HG03095 (cell line): ENCODE measurements at regions not wholly inside any gene's neighbourhood (a gene's known extent, or its start where the extent isn't known, plus 50 kb on each side); places are given as distances from the start of the nearest gene placed in this dataset.

Experiments
- ATAC-seq: cut with Tn5 transposase; IDR thresholded peaks from one replicate; pipeline ENCODE4 v1.9.1; 2021; ENCODE audit warnings: moderate library complexity; ENCODE audit not compliant: unreplicated experiment

DNA sequence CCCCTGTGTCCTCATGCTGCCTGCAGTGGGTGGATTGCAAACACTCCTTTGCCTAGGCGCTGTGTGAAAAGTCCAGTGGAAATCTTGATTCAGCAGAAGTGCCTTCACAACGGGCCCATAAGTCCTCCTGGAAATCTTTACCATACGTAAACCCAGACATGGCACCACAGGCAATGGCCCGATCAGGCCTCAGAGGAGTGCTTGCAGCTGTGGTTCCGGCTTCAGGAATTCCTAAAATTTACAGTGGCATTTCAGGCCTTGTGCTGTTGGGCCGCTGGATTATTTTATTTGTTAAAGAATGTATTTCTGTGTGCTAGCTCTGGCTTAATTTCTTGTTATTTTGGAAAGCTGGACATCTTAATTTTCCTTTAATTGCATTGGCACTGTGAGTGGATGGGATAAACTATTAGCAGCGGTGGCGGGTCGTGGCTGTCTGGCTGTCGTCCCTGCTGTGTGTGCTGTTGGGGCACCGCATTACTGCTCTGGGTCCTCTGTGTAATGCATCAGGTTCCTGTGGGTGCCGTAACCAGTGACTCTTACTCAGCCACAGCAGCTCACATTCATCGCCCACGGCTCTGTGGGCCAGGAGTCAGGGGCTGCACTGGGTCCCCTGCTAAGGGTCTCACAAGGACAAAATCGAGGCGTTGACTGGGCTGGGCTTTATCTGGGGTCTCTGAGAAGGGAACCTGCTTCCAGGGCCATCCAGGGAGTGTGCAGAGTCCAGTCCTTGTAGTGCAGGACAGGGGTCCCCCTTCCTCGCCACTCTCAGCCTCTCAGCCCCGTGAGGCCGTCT lies 73.1 kb downstream of the RTP5 start:
- no peak for ATAC-seq

DNA sequence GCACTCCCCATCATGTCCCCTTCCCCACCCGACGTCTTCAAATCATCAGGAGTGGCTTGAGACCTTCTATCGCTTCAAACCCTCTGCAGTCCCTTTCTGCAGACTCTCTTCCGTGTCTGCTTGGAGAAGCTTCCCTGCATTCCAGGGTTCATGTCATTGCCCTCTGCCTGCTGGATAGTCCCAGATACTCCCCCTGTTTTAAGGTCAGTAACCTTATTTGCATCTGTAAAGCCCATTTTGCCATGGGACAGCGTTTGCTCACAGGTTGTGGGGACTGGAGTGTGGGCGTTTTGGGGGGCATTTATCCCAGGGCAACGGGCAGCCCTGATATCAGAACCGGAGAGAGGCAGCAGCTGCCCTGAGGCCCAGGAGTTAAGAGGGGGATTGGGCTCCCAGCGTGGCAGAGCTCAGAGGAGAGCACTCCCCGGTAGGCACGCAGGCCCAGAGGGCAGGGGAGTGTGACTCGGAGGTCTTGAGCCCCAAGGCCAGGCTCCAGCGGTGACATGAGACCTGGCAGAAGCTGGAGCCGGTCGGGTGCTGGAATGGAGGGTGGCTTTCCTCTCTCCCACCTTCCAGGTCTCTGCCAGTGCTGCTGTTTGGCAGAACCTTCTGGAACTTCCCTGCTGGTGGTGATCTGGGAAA lies 73.8 kb downstream of the RTP5 start:
- ATAC-seq: no peak

DNA sequence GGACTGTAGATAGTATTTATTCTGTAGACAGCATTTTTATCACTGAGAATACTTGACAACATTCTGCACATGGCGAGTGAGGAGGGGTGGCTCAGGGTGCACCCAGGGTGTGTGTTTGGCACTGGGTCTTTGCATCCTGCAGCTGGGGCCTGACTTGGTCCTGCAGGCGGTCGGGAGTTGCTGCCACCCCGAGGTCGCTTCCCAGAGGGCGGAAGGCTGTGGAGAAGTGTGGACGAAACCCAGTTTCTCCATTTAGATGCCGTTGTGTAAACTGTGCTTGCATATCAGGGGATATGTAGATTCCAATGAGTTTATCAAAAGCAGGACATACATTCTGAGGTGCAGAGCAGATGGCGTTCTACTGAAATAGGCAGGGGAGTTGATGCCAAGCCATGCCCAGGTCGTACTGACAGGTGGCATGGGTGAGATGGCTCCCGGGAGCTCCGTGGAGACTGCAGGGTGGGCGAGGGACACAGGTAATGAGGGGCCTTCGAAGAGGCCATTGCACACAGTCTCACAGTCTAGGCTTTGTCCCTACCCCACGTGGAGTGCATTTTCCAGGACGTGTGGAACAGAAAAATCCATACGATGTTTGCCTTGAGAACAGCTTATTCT lies 74.5 kb downstream of the RTP5 start:
- no peak for ATAC-seq

DNA sequence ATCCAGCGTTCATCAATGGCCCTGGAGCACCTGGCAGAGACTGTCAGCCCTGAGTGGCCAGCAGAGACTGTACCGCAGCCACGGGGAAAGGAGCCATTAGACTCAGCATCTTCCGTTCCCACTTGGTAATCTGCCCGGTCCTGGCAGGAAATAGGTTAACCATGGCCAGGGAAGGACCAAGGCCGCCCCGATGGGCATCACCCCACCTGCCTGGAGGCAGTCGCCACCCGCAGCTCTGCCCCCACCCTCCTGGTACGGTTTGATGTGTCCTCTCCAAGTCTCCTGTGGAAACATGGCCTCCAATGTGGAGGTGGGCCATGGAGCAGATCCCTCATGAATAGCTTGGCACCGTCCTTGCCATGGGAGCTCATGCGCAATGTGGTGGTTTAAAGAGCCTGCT lies 75.3 kb downstream of the RTP5 start:
- no peak for ATAC-seq

DNA sequence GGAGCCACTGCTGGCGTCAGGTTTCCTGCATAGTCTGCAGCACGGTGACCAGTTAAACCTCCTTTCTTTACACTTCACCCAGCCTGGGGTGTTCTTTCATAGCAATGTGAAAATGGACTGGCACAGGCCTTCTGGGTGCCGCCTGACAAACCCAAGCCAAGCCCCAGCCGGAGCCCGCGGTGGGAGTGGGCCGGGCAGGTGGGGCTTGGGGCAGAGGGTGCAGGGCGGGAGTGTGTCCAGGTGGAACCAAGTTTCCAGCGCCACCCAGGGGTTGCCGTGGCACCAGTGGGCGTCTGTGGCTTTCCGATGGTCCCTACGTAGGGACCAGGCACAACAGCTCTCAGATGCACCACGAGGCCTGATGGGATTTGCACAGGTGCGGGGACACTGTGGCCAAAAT lies 75.8 kb downstream of the RTP5 start:
- no peak for ATAC-seq

DNA sequence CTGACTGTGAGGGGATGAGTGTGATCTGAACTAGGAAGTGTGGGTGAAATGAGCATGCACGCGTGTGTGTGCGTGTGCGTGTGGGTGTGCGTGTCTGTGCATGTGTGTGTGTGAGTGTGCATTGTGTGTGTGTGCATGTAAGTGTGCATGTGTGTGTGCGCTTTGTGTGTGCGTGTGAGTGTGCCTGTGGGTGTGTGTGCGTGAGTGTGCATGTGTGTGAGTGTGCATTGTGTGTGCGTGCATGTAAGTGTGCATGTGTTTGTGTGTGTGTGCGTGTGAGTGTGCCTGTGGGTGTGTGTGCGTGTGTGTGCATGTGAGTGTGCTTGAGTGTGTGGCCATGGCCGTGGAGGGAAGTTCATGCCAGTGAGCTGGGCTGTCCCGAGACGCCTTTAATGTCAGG lies 76.3 kb downstream of the RTP5 start:
- ATAC-seq: no peak

DNA sequence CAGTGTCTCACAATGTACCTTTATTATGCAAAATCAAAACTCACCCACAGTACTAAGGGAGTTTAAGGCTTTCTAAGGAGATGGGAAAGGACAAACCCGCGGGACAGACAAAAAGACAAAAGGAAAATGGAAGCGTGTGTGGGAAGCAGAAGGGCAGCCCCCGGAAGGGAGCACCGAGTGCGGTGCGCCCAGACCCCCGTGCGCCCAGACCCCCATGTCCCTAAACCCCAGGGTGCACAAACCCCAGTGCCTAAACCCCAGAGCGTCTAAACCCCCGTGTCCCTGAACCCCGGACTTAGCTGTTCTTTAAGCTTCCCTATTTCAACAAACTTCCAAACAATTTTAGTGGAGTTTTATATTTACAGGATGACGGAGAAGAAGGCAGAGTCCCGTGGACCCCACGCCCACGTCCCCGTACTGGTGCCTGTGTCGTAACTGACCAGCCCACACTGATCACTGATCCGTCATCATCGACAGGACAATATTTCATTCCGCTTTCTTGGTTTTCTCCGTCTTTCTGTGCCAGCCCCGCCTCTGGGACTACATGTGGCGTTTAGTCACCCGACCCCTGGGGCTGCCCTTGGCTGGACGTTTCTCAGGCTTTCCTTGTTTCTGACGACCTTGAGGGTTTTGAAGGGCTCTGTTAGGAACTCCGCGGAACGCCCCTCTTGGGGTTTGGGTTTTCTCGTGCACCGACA lies 76.9 kb downstream of the RTP5 start:
- ATAC-seq: no peak

DNA sequence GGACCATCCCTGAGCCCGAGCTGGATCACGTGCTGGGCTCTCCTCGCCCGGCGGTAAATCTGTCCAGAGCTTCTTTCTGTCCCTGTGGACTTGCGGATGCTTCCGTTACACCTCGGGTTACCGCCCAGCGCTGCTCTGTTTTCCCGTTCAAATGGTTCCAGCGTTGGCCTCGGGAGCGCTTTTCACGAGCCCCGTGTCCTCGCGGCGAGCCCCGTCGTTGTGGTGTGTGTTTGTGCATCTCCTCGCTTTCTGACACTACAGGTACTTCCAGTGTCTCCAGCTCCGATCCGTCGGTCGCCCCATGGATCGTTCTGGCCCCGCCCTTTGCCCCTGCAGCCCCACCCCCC lies 77.4 kb downstream of the RTP5 start:
- ATAC-seq: no peak

DNA sequence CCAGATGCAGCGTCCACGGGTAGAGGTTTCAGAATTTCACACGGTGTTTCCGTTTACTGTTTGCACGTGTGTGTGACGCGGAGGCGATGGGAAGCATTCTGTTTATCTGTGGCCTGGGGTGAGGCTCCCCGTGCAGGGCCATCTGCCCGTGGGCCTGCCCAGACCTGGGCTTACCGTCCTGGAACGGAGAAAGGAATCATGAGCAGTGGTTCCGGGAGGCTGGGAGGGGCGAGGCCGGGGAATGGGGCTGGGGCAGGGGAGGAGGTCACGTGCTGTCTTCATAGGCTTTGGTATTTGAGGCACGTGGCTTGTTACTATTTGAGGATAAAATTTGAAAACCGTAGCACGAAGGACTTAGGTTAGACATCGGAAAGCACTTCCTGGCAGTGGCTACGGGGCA lies 77.9 kb downstream of the RTP5 start:
- ATAC-seq: no peak

DNA sequence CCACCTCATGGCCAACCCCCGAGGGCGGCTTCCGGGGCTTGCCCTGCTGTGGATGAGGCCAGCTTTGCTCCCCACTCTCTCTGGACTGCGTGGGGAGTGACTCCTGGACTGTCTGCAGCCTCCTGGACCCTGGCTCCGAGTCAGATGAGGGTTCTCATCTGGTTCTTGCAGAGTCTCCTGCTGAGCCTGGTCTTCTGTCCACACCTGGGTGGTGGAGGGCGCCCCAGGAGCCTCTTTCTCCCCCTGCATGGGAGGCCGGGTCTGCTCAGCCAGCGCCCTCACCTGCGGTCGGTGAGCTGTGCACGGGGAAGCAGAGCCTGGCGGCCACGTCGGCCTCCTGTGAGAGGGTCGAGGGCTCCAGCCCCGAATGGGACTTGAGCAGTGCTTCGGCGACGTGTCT lies 78.3 kb downstream of the RTP5 start:
- no peak for ATAC-seq

DNA sequence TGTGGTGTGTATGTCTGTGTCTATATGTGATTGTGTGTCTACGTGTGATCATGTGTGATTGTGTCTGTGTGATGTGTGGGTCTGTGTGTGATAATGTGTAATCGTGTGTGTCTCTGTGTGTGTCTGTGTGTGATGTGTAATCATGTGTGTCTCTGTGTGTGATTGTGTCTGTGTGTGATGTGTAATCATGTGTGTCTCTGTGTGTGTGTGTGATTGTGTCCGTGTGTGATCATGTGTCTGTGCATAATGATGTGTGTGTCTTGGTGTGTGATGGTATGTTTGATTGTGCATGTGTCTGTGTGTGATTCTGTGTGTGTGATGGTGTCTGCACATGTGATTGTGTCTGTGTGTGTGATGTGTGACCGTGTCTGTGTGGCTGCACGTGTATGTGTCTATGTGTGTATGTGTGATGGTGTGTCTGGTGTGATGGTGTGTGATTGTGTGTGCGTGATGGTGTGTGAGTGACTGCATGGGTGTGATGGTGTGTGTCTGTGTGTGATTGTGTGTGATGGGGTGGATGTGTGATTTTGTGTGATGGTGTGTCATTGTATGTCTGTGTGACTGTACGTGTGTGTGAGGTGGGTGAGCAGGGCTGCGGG lies 78.9 kb downstream of the RTP5 start:
- ATAC-seq: no peak

DNA sequence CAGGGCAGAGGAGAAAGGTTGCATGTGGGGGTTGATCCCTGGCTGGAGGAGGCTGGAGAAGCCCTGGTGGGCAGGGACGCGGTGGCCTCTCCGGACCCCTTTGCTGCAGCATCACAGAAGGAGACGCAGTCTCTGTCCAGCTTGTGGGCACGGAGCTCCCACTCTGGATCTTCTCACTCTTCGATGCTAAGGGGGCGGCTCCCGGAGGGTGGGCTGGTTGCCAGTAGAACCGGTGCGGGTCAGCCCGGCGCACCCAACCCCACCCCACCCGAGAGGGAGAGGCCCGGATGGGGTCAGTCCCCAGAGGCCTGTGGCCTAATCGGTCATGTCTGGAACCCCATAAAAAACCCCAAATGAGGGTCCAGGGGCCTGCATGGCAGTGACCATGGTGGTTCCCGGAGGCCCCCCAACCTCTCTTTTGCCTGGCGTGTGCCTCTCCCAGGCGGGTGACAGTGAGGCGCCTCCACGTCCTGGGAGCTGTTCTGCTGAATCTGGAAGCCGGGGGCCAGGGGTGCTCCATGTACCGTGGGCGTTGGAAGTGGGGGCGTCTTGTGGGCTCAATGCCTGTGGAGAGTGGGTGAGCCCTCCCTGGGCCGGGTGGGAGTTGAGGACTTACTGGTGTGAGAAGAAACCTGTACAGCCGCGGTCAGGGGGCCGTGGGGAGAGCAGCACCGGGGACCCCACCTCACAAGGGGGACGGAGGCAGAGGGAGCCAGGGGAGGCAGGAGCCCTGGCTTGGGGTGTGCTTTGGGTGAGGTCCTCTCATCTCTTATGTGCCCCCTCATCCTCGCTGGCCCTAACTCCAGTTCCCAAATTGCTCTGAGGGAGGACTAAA lies 79.6 kb downstream of the RTP5 start:
- no peak for ATAC-seq

DNA sequence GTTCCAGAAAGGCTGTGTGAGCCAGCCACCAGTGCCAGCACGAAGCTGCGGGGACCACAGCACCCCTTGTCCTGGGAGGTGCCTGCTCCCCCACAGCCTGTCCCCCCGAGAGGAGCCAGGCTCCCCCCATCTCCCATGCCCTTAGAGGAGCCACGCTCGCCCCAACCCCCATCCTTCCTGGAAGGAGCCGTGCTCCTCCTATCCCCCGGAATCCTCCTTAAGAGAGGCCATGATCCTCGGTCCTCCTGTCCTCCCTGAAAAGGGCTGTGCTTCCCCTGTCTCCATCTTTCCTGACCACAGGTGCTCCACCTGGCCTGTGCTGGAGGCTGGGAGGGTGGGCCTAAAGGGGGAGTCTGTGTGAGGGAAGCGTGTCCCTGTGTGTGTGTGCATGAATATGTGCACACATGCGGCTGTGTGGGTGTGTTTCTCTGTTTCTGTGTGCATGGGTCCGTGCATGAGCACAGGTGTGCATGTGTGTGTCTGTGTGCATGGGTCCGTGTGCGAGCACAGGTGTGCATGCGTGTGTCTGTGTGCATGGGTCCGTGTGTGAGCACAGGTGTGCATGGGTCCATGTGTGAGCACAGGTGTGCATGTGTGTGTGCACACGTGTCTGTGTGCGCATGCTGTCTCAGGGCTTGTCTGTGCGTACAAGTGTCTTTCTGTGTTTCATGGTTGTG lies 80.3 kb downstream of the RTP5 start:
- ATAC-seq: no peak

DNA sequence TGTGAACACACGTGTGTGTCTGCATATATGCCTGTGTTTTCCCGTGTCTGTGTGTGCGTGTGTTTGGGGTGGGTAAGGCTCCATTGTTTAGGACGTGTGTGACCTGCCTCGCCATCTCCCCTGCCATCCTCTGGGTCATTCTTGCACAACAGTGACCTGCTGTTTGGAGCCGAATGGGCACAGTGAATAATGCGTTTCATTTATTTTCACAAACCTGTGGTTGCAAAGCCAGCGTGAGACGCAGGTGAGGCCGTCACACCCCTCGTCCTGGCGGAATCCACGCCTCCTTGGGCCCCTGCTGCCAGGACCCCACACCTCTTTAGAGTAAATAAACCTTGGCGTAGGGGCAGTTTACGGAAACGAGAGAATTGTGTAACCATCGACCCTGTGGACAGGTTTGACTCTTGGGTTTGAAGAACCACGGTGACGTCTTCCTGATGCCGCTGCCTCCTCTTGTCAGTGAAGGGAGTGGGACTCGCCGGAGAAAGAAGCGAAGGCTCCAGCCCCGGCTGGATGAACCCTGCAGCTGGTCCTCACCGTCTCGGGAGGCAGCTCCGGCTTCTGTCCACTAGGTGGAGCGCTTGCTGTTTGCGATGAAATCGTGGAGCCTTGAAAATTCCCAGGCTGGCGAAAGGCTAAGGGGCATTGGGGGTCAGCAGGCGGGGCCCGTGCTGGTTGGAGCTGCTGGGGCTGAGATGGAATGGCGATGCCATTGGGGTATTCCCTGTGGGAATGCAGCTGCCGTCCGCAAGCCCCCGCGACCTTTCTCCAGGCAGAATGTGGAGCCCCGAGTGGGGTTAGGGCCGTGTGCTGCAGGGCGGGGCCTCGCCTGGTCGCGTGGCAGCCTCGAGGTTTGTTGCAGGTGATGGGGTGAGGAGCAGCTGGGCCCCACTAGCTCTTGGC lies 81.1 kb downstream of the RTP5 start:
- no peak for ATAC-seq

DNA sequence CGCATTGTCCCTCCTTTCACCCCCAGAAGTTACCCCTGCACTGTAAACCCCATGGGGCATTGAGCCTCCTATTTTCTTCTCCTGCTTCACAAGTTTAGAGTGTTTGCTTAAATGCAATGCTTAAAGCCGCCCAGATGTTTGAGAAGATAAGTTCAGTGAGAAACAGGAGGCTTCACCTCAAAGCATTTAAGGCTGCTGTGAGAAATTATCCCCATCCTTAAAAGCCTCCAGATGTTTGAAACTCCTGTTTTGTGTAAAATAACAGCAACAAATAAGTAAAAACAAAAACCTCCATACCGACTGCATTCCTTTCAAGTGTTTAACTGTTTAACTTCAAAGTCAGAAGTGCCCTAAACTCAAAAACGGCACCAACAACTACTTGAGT lies 81.8 kb downstream of the RTP5 start:
- no peak for ATAC-seq

DNA sequence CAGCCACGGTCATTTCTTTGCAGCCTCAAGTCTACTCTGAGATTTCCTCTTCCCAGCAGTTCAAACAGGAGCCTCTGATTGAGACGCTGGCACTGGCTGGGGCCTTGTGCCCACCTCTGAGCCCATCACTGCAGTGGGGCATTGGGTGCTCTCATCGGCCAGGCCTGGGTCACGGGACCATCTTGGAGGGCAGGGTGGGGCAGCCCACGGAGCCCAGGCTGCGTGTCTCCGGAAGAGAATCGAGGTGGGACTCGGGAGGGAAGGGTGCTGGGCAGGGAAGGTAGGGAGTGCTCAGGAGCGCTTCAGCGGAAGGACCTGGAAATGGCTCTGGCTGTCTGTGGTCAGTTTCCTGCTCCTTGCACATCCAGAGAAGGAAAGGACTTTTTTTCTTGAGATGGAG lies 82.4 kb downstream of the RTP5 start:
- ATAC-seq: no peak

DNA sequence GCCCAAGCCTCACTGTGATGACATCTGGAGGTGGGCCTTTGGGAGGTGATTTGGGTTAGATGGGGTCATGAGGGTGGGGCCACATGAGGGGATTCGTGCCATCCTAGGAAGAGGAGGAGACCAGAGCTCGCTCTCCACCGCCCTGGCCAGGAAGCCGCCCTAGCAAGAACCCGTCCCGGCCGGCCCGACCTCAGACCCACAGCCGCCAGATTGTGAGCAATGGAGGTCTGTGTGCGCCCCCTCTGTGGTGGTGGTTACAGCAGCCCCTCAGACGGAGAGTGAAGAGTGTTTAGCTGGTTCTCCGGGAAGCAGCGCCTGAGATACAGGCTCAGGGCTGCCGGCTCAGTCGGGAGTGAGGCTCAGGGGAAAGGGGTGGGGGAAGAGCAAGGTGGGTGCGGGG lies 83.3 kb downstream of the RTP5 start:
- no peak for ATAC-seq

DNA sequence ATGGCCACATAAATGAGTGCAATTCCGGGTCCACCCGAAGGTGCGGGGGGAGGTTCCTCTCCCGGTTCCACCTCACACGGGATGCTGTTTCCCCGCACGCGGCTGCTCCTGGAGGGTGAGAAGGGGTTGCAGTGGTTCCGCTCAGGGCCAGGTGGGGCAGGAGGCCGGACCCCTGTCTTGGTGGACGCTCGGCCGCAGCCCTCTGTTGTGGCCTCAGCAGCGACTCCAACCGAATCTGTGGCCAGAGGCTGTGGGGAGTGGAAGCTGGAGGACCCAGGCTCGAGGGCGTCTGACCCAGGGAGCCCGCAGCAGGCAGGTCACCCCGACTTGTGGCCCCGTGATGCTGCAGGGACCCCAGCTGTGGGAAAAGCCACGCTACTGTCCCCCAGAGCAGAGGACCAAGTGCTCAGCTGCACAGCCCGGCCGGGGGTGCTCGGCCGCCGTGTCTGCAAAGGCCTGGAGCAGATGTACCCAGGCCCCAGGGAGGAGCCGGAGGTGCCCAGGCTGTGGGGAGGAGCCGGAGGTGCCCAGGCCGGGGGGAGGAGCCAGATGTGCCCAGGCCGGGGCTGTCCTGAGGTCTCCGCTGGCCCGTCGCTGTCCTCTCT lies 83.9 kb downstream of the RTP5 start:
- no peak for ATAC-seq
